ENCODE measurements at regions not wholly inside any gene's neighbourhood (a gene's known extent, or its start where the extent isn't known, plus 50 kb on each side); places are given as distances from the start of the nearest gene placed in this dataset.

- no peaks in the 10 kb centered on the region for H3K36me3 ChIP-seq (ENCODE audit: control insufficient read depth in 4 of 4, insufficient read depth in 3 of 4, low read depth in 1 of 4, low read length in 3 of 4)
- no peaks in the 10 kb centered on the region for H3K27me3 ChIP-seq (ENCODE audit: control insufficient read depth in 4 of 4, insufficient read depth in 4 of 4, low read length in 3 of 4)
- DNase-seq (ENCODE audit: low spot score), result no peak
- no peaks in the 10 kb centered on the region for H3K4me1 ChIP-seq (ENCODE audit: control insufficient read depth in 4 of 4, insufficient read depth in 4 of 4, low read length in 3 of 4)
- 73% methylated on average over 2 of the region's 2 CpGs for WGBS
- H3K27ac ChIP-seq (ENCODE audit: low read depth in 1 of 2, low read length in 2 of 2), result no peak overlapping the region
- TF ChIP-seq HNF4A (conservative IDR thresholded peaks at IDR 0.05) (no peak), JUND (IDR thresholded peaks at IDR 0.05) (no peak), SP1 (IDR thresholded peaks at IDR 0.05) (no peak), NR2F2 (IDR thresholded peaks at IDR 0.05) (no peak), HNF4G (IDR thresholded peaks at IDR 0.05) (no peak)
- TF ChIP-seq, protein P1, sequence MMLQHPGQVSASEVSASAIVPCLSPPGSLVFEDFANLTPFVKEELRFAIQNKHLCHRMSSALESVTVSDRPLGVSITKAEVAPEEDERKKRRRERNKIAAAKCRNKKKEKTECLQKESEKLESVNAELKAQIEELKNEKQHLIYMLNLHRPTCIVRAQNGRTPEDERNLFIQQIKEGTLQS (IDR thresholded peaks at IDR 0.05), result no peak
- TF ChIP-seq, protein P2, sequence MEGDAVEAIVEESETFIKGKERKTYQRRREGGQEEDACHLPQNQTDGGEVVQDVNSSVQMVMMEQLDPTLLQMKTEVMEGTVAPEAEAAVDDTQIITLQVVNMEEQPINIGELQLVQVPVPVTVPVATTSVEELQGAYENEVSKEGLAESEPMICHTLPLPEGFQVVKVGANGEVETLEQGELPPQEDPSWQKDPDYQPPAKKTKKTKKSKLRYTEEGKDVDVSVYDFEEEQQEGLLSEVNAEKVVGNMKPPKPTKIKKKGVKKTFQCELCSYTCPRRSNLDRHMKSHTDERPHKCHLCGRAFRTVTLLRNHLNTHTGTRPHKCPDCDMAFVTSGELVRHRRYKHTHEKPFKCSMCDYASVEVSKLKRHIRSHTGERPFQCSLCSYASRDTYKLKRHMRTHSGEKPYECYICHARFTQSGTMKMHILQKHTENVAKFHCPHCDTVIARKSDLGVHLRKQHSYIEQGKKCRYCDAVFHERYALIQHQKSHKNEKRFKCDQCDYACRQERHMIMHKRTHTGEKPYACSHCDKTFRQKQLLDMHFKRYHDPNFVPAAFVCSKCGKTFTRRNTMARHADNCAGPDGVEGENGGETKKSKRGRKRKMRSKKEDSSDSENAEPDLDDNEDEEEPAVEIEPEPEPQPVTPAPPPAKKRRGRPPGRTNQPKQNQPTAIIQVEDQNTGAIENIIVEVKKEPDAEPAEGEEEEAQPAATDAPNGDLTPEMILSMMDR (IDR thresholded peaks at IDR 0.05; ENCODE audit: low read depth, low read length, missing input control), result no peak
- TF ChIP-seq, protein P3, sequence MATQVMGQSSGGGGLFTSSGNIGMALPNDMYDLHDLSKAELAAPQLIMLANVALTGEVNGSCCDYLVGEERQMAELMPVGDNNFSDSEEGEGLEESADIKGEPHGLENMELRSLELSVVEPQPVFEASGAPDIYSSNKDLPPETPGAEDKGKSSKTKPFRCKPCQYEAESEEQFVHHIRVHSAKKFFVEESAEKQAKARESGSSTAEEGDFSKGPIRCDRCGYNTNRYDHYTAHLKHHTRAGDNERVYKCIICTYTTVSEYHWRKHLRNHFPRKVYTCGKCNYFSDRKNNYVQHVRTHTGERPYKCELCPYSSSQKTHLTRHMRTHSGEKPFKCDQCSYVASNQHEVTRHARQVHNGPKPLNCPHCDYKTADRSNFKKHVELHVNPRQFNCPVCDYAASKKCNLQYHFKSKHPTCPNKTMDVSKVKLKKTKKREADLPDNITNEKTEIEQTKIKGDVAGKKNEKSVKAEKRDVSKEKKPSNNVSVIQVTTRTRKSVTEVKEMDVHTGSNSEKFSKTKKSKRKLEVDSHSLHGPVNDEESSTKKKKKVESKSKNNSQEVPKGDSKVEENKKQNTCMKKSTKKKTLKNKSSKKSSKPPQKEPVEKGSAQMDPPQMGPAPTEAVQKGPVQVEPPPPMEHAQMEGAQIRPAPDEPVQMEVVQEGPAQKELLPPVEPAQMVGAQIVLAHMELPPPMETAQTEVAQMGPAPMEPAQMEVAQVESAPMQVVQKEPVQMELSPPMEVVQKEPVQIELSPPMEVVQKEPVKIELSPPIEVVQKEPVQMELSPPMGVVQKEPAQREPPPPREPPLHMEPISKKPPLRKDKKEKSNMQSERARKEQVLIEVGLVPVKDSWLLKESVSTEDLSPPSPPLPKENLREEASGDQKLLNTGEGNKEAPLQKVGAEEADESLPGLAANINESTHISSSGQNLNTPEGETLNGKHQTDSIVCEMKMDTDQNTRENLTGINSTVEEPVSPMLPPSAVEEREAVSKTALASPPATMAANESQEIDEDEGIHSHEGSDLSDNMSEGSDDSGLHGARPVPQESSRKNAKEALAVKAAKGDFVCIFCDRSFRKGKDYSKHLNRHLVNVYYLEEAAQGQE (IDR thresholded peaks at IDR 0.05), result no peak
- no peak overlapping the region for H3K4me3 ChIP-seq (ENCODE audit: low read depth in 1 of 3, low read length in 3 of 3)
- H3K9me3 ChIP-seq (ENCODE audit: control insufficient read depth in 4 of 4, low read length in 3 of 4), result no peaks in the 10 kb centered on the region
- H3K9ac ChIP-seq (ENCODE audit: low read depth in 1 of 2, low read length in 2 of 2), result no peak overlapping the region
These were observed 171.8 kb downstream of the BTG1 start for GRCh38 chr12:91973813-91974212.

- Histone ChIP-seq H3K4me3 (ENCODE audit: low read depth in 1 of 3, low read length in 3 of 3) (no peak overlapping the region), H3K4me1 (ENCODE audit: control insufficient read depth in 4 of 4, insufficient read depth in 4 of 4, low read length in 3 of 4) (no peaks in the 10 kb centered on the region), H3K27me3 (ENCODE audit: control insufficient read depth in 4 of 4, insufficient read depth in 4 of 4, low read length in 3 of 4) (no peaks in the 10 kb centered on the region), H3K36me3 (ENCODE audit: control insufficient read depth in 4 of 4, insufficient read depth in 3 of 4, low read depth in 1 of 4, low read length in 3 of 4) (no peaks in the 10 kb centered on the region), H3K27ac (ENCODE audit: low read depth in 1 of 2, low read length in 2 of 2) (no peak overlapping the region), H3K9ac (ENCODE audit: low read depth in 1 of 2, low read length in 2 of 2) (no peak overlapping the region), H3K9me3 (ENCODE audit: control insufficient read depth in 4 of 4, low read length in 3 of 4) (no peaks in the 10 kb centered on the region)
- 89% methylated on average over 1 of the region's 1 CpG for WGBS
- TF ChIP-seq RXRA (IDR thresholded peaks at IDR 0.05) (no peak), HNF4G (IDR thresholded peaks at IDR 0.05) (no peak), MAX (IDR thresholded peaks at IDR 0.05) (no peak), EGR1 (IDR thresholded peaks at IDR 0.05; ENCODE audit: low read depth in 2 of 2) (no peak), YY1 (IDR thresholded peaks at IDR 0.05) (no peak)
- TF ChIP-seq, protein P4, sequence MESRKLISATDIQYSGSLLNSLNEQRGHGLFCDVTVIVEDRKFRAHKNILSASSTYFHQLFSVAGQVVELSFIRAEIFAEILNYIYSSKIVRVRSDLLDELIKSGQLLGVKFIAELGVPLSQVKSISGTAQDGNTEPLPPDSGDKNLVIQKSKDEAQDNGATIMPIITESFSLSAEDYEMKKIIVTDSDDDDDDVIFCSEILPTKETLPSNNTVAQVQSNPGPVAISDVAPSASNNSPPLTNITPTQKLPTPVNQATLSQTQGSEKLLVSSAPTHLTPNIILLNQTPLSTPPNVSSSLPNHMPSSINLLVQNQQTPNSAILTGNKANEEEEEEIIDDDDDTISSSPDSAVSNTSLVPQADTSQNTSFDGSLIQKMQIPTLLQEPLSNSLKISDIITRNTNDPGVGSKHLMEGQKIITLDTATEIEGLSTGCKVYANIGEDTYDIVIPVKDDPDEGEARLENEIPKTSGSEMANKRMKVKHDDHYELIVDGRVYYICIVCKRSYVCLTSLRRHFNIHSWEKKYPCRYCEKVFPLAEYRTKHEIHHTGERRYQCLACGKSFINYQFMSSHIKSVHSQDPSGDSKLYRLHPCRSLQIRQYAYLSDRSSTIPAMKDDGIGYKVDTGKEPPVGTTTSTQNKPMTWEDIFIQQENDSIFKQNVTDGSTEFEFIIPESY (IDR thresholded peaks at IDR 0.05), result no peak
- DNase-seq (ENCODE audit: low spot score), result no peak
These were observed 172.8 kb downstream of the BTG1 start for GRCh38 chr12:91972896-91973295.

All from liver (tissue), 8 donors.